Right lobe of liver (tissue), 4 donors: ENCODE measurements at regions not wholly inside any gene's neighbourhood (a gene's known extent, or its start where the extent isn't known, plus 50 kb on each side); places are given as distances from the start of the nearest gene placed in this dataset.

ENCODE experiments used
- CTCF ChIP-seq, 4 donors: fragments of 200-600 bp in 3 of 4; fragments of 450-650 bp in 1 of 4; IDR thresholded peaks; one replicate each; pipeline versions ENCODE4 v1.5.1 to v1.8.0; 2016 to 2022; ENCODE audit warnings: antibody characterized with exemption in 4 of 4, mild to moderate bottlenecking in 2 of 4
- POLR2A ChIP-seq: fragments of 450-650 bp; IDR thresholded peaks from one replicate; pipeline ENCODE4 v1.6.1; 2017; ENCODE audit warnings: antibody characterized with exemption, mild to moderate bottlenecking
- donor health status: DM: no; HTN: no; CAD: no.
- donor health status: DM: no; HTN: no; CAD: no.
- donor health status: DM: no; HTN: yes; CAD: no.

DNA sequence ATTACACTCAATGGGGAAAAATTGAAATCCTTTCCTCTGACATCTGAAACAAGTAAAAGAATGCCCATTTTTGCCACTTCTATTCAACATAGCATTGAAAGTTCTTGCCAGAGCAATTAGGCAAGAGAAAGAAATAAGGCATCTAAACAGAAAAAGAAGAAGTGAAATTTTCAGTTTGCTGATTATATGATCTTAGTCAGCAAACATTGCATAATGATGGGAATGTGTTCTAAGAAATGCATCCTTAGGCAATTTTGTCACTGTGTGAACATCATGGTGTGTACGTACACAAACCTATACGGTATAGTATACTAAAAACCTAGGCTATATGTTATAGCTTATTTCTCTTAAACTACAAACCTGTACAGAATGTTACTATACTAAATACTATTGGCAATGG, 278.0 kb downstream of the CGGBP1 start:
- no peak for TF ChIP-seq CTCF (IDR thresholded peaks at IDR 0.05)
- TF ChIP-seq POLR2A = no peak
